AG04450 (cell line): ENCODE measurements at regions not wholly inside any gene's neighbourhood (a gene's known extent, or its start where the extent isn't known, plus 50 kb on each side); places are given as distances from the start of the nearest gene placed in this dataset.

ENCODE experiments used
- CTCF ChIA-PET: fragments of 300-600, 350-600 bp; formaldehyde crosslinking; extraction: SDS; loops from one replicate; lab custom pipeline; 2022; ENCODE audit warnings: antibody characterized with exemption, inconsistent platforms; lab: Charles Lee
- POLR2A ChIA-PET: fragments of 350-600 bp; formaldehyde crosslinking; extraction: SDS; loops from one replicate; lab custom pipeline; 2021; ENCODE audit warnings: antibody characterized with exemption, inconsistent platforms; lab: Yijun Ruan, JAX
- DNase-seq: peaks from one replicate; pipeline ENCODE4 v3.0.0-alpha.2; 2011; ENCODE audit warnings: low read depth, low spot score
- H3K27ac ChIP-seq: one replicate; pipeline ENCODE4 v1.5.1; 2012; ENCODE audit warnings: low read depth, low read length, control low read depth
- H3K27me3 ChIP-seq: one replicate; pipeline ENCODE4 v1.6.0; 2012; ENCODE audit warnings: low read length; ENCODE audit not compliant: control insufficient read depth, insufficient read depth
- H3K4me3 ChIP-seq: 2 replicates; pipeline ENCODE4 v1.5.1; 2011; ENCODE audit warnings: mild to moderate bottlenecking, low read depth, low read length, control low read depth
- H3K9me3 ChIP-seq: 2 replicates; pipeline ENCODE4 v1.5.1; 2012; ENCODE audit warnings: low read length; ENCODE audit not compliant: control insufficient read depth, insufficient read depth
- TF ChIP-seq, protein P1 (sequence below): IDR thresholded peaks from 2 replicates; pipeline ENCODE4 v1.5.1; 2011; ENCODE audit warnings: low read depth, low read length, control low read depth, inconsistent platforms

DNA sequence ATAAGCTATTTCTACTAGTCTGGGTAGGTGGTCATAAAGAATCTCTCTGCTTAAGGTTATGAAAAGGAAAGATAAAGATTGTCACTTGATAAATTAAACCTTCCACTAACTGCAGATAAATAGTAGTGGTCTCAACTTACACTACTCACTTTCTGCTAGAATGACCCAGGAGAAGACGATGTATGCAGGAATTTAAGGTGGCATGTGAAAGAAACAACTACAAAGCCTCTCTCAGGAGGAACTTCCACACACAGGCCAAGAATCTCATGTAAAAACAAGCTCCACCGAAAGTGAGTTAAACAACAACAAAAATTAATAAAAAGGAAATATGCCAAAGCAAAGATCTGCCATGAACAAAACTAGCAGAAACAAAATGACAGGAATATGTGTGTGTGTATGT, 165.4 kb downstream of the CDC14C start:
- Histone ChIP-seq H3K27ac (no peak overlapping the region), H3K27me3 (no peaks in the 10 kb centered on the region), H3K4me3 (no peak overlapping the region), H3K9me3 (no peaks in the 10 kb centered on the region)
- ChIA-PET CTCF (no interaction called here), POLR2A (no interaction called here)
- TF ChIP-seq, protein P1, sequence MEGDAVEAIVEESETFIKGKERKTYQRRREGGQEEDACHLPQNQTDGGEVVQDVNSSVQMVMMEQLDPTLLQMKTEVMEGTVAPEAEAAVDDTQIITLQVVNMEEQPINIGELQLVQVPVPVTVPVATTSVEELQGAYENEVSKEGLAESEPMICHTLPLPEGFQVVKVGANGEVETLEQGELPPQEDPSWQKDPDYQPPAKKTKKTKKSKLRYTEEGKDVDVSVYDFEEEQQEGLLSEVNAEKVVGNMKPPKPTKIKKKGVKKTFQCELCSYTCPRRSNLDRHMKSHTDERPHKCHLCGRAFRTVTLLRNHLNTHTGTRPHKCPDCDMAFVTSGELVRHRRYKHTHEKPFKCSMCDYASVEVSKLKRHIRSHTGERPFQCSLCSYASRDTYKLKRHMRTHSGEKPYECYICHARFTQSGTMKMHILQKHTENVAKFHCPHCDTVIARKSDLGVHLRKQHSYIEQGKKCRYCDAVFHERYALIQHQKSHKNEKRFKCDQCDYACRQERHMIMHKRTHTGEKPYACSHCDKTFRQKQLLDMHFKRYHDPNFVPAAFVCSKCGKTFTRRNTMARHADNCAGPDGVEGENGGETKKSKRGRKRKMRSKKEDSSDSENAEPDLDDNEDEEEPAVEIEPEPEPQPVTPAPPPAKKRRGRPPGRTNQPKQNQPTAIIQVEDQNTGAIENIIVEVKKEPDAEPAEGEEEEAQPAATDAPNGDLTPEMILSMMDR, result no peak
- DNase-seq, result no peak

DNA sequence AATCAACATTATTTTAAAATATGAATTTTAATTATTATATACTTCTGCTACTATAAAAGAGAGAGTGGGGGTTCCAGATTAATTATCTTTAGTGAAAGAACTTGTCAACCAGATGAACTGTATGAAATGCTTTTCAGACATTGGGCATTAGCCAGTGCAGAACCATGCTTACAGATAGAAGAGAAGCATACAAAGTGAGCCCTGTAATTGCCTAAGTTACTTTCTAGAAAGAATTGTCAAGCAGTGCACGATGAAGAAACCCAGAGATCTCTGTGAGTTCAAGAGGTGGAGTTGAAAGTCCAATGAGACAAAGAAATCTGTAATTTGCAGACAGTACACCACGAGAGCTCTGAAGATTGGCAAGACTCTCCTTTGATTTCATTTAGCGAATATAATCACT, 166.7 kb downstream of the CDC14C start:
- H3K27ac ChIP-seq, result no peak overlapping the region
- no peaks in the 10 kb centered on the region for H3K27me3 ChIP-seq
- TF ChIP-seq, protein P1, result no peak
- no peak for DNase-seq
- ChIA-PET POLR2A (no interaction called here), CTCF (no interaction called here)
- peaks cover 3% of the 10 kb centered on the region; the same call in 1 of the 2 replicates for H3K9me3 ChIP-seq
- H3K4me3 ChIP-seq, result no peak overlapping the region

DNA sequence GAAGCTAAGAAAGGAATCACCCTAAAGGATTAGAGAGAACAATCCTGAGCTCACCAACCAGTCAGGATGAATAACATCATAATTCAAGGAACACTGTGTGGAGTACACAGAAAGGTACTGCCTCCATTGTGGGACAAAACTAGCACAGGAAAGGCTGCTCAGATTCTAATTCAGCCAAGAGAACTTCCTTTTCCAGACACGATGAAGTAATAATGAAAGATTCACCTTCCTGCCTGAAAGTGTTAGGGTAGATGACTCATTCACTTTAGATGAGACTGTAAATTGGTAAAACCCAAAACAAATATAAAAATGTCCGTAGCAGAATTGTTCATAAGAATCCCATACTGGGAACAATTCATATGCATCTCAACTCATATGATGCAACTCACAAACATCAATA, 167.2 kb downstream of the CDC14C start:
- TF ChIP-seq, protein P1, result no peak
- CTCF ChIA-PET, result no interaction called here
- Histone ChIP-seq H3K27me3 (no peaks in the 10 kb centered on the region), H3K27ac (no peak overlapping the region), H3K9me3 (peaks cover 7% of the 10 kb centered on the region; the same call in 1 of the 2 replicates), H3K4me3 (no peak overlapping the region)
- POLR2A ChIA-PET, result no interaction called here
- no peak for DNase-seq

DNA sequence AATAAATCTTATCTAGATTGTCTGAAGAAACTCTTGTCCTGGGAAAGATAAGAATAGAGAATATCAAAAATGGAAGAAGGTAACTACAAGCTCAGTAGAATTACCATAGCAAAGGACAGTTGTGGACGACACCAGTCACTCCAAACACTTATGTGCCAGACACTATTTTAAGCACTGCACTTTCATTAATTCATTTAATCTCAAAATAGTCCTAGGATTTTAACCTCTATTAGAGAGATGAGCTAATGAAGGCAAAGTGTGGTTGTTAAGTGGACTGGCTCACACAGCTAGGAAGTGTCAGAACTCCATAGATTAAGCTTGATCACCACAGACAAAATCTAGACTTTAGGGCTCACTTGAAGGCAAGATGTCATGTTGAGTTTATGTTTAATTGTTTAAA, 168.9 kb downstream of the CDC14C start:
- Histone ChIP-seq H3K9me3 (peaks cover 10% of the 10 kb centered on the region), H3K4me3 (no peak overlapping the region), H3K27me3 (no peaks in the 10 kb centered on the region), H3K27ac (no peak overlapping the region)
- DNase-seq, result no peak
- POLR2A ChIA-PET, result no interaction called here
- CTCF ChIA-PET, result no interaction called here
- TF ChIP-seq, protein P1, result no peak

DNA sequence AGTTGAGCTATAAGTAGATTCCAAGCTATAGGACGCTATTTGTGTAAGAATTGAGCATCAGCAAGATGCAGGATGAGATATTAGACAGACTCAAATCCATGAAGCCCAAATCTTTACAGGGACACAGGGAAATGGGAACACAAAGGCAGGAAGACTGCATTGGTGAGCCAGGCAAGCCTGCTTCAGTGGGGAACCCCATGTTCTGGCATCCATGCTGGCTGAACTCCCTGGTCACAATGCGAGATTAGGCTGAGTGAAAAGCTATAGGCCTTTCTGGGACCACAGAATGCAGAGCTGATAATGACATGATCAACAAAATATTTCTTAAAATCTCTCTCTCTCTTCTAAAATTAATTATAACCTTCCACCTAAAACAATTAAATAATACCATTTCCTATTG, 170.5 kb downstream of the CDC14C start:
- TF ChIP-seq, protein P1, result no peak
- Histone ChIP-seq H3K4me3 (no peak overlapping the region), H3K27ac (no peak overlapping the region), H3K9me3 (peaks cover 10% of the 10 kb centered on the region), H3K27me3 (no peaks in the 10 kb centered on the region)
- ChIA-PET POLR2A (no interaction called here), CTCF (no interaction called here)
- no peak for DNase-seq
